ENCODE measurements at regions not wholly inside any gene's neighbourhood (a gene's known extent, or its start where the extent isn't known, plus 50 kb on each side); places are given as distances from the start of the nearest gene placed in this dataset.

GRCh38 chr6:11875325-11876109, 96.9 kb upstream of the ADTRP start:
- TF ChIP-seq POLR2A (IDR thresholded peaks at IDR 0.05; ENCODE audit: low read length) (no peak), GATA1 (IDR thresholded peaks at IDR 0.05; ENCODE audit: low read depth, low read length) (no peak)

All from erythroblast (primary cell).